Activated T-cell treated with anti-CD3 and anti-CD28 coated beads for 24 hours (primary cell): ENCODE measurements at regions not wholly inside any gene's neighbourhood (a gene's known extent, or its start where the extent isn't known, plus 50 kb on each side); places are given as distances from the start of the nearest gene placed in this dataset.
"Not testable (repeated sequence)": the region's sequence is repeated elsewhere in the genome, so short reads cannot be mapped to it uniquely, and the experiment has no call there.

Experiments
- DNase-seq: peaks from one replicate; pipeline ENCODE4 v3.0.0-alpha.2; 2020; ENCODE audit warnings: low read depth

- peak; percentile 39 for DNase-seq
These were observed 78.8 kb upstream of the ATP8B1 start for GRCh38 chr18:57881818-57882413.

GRCh38 chr18:57879924-57880323 lies 76.8 kb upstream of the ATP8B1 start:
- not testable (repeated sequence) for DNase-seq

GRCh38 chr18:57869221-57869620 lies 66.1 kb upstream of the ATP8B1 start:
- no peak for DNase-seq

GRCh38 chr18:57866355-57866754 lies 63.2 kb upstream of the ATP8B1 start:
- DNase-seq: no peak

GRCh38 chr18:57864615-57865121 lies 61.6 kb upstream of the ATP8B1 start:
- no peak for DNase-seq

- DNase-seq: no peak
These were observed 60.6 kb upstream of the ATP8B1 start for GRCh38 chr18:57863706-57864105.

GRCh38 chr18:57859314-57859713 lies 56.2 kb upstream of the ATP8B1 start:
- DNase-seq: no peak

- DNase-seq: no peak
These were observed 53.6 kb upstream of the ATP8B1 start for GRCh38 chr18:57856557-57857280.

GRCh38 chr18:57856128-57856527 lies 53.0 kb upstream of the ATP8B1 start:
- no peak for DNase-seq

GRCh38 chr18:57855551-57855950 lies 52.4 kb upstream of the ATP8B1 start:
- no peak for DNase-seq

- no peak for DNase-seq
These were observed 51.6 kb upstream of the ATP8B1 start for GRCh38 chr18:57854726-57855125.

- no peak for DNase-seq
These were observed 50.7 kb upstream of the ATP8B1 start for GRCh38 chr18:57853864-57854263.

GRCh38 chr18:57853133-57853532 lies 50.0 kb upstream of the ATP8B1 start:
- no peak for DNase-seq
